GM10248 (cell line): ENCODE measurements at regions not wholly inside any gene's neighbourhood (a gene's known extent, or its start where the extent isn't known, plus 50 kb on each side); places are given as distances from the start of the nearest gene placed in this dataset.

ENCODE experiments used
- CTCF ChIA-PET: fragments of 300-600 bp; sonication (Branson Sonifier 250); formaldehyde crosslinking; extraction: SDS; loops from one replicate; lab custom pipeline; 2021; ENCODE audit warnings: antibody characterized with exemption; lab: Yijun Ruan, JAX
- POLR2A ChIA-PET: fragments of 350-650 bp; sonication (Branson Sonifier 250); formaldehyde crosslinking; extraction: SDS; loops from one replicate; lab custom pipeline; 2020; ENCODE audit warnings: antibody characterized with exemption; lab: Yijun Ruan, JAX
- DNase-seq: peaks from one replicate; pipeline ENCODE4 v3.0.0; 2012; ENCODE audit errors: extremely low spot score
- TF ChIP-seq, protein P1 (sequence below): IDR thresholded peaks from 2 replicates; pipeline ENCODE4 v1.5.1; 2012; ENCODE audit warnings: mild to moderate bottlenecking, low read depth; ENCODE audit errors: extremely low read depth, missing control alignments, control extremely low read depth

DNA sequence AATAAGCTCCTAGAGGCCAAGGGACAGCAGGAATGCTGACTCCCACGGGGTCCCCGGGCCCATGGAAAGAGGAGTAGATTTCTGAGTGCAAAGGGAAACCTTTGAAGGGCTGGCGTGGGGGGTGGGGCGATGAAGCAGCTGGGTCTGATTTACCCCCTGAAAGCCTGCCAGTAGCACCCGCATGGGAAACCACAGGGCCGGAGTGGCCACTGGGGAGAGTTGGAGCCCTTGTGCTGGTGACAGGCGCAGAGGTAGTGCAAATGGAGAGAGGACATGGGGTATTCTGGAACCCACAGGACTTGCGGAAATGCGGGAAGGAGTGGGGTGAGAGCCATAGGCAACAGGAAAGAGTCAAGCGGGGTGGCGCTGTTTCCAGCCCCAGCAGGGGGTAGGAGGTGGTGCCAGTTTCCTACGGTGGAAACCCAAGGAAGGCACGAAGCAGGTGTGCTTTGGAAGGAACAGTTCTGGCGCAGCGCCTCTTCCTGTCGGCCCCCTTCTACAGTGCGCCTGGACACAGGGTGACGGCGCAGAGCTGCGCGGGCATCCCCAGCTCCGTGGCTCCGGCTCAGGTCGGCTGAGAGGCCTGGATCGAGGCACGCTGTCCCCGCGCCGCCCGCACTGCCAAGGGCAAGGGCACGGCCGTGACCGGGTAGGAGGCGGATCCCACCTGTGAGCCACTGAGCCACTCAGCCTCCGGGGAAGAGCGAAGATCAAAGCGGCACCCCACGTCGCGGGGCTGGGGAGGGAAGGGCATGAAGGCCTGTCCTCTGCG lies 149.0 kb upstream of the GLI2 start:
- POLR2A ChIA-PET = no interaction called here
- CTCF ChIA-PET = no interaction called here

DNA sequence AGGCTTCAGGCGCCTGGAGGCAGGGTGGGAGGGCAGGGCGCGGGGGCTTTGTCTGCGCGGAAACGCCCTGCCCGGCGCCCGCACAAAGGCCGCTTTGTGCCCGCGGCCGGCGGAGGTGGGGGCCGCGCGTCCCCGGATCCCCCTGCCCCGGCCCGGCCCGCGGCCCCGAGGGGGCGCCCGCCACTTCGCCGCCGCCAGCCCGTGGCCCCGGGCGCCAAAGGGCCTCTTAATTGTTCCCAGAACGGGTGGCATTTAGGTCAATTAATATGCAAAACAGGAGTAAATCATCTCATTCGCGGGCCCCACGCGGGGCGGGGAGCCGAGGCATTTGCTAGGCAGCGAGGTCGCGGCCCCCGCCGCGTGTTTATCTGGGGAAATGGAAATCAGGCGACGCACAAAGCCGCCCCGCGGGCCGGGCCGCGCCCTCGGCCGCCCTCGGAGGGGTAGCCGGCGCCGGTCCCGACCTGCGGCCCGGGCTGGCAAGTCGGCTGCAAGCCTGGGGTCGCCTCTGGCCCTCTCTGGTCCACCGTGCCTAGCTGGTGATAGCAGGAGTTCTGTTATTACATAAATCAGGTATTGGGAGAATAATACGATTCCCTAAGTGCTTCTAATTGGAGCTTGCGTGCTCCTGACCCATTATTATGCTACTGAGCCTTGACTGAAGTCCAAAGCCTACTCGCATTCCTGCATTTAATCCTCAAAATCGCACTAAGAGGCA lies 148.2 kb upstream of the GLI2 start:
- POLR2A ChIA-PET = no interaction called here
- no peak for DNase-seq
- TF ChIP-seq, protein P1, sequence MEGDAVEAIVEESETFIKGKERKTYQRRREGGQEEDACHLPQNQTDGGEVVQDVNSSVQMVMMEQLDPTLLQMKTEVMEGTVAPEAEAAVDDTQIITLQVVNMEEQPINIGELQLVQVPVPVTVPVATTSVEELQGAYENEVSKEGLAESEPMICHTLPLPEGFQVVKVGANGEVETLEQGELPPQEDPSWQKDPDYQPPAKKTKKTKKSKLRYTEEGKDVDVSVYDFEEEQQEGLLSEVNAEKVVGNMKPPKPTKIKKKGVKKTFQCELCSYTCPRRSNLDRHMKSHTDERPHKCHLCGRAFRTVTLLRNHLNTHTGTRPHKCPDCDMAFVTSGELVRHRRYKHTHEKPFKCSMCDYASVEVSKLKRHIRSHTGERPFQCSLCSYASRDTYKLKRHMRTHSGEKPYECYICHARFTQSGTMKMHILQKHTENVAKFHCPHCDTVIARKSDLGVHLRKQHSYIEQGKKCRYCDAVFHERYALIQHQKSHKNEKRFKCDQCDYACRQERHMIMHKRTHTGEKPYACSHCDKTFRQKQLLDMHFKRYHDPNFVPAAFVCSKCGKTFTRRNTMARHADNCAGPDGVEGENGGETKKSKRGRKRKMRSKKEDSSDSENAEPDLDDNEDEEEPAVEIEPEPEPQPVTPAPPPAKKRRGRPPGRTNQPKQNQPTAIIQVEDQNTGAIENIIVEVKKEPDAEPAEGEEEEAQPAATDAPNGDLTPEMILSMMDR = no peak
- CTCF ChIA-PET = no interaction called here

More for the DNA sequence above, 149.0 kb upstream of the GLI2 start:
- TF ChIP-seq, protein P1 = no peak
- no peak for DNase-seq

DNA sequence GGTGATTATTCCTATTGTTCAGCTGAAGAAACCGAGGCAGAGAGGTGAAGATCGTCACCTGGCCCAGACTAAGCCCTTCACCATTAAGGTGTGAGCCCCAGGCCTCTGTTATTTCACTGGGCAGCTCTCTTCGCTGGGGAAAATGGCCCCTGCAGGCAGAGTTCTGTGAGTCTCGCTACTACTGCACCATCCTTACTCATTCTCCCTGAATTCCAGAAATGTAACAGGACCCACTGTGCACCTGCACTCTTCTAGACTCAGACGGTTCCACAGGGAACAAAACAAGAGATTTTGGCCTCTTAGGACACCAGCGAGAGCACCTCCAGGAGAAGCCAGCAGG lies 147.7 kb upstream of the GLI2 start:
- no peak for DNase-seq
- POLR2A ChIA-PET = no interaction called here
- CTCF ChIA-PET = no interaction called here
- TF ChIP-seq, protein P1 = no peak

DNA sequence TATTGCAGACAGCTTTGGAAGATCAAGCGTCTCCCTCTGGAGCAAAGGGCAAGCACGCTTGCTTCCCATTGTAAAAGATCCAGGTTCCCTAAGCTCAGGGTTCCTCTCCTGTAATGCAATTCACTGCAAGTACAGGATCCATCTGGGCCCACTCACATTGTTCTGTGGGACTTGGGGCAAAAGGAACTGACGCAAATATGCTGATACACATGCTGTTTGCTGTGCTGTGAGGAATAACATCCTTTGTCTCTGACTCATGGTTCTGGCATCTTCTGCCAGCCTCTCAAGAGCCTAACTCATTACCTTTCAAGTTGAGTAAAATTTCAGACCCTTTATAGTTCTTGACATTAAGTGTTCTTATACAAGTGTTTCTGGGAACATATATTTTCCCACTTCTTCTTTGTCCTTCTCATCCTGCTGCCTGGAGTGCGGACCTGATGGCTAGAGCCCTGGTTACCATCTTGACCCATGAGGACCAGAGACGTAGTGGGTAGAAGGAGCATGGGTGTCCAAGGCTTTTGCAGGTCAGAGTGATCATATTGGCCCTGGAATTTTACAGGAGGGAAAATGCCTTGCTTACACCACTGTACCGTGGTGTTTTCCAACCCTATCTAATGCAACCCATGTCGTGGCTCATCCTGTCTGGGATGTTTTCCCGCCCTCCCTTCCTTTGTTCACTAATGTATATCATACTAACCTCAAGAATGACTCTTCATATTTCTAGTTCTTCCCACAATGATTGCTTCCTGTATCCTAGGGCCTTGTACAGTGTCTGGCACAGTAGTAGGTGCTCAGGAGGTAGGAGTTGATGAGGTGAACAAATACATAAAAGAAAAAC lies 145.7 kb upstream of the GLI2 start:
- ChIA-PET CTCF (no interaction called here), POLR2A (no interaction called here)
- TF ChIP-seq, protein P1 = no peak
- no peak for DNase-seq

DNA sequence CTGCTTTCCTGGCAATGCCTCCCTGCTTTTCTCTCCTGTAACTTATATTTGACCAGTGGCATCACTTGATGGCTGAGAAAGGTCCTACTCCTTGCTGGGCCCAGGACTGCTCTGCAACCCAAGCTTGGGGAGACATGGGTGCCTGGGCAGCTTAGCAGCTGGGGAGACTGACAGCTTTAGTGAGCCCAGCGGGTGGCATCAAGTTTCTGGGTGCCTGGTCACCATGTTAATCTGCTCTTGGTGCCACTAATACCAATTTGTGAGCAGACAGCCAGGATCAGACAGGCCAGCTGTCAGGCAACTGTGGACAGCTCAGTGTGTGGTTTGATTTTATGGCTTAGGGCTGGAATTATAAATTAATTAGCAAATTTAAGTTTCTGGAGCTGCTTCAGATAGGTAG lies 144.8 kb upstream of the GLI2 start:
- ChIA-PET POLR2A (no interaction called here), CTCF (no interaction called here)
- no peak for DNase-seq
- TF ChIP-seq, protein P1 = no peak

DNA sequence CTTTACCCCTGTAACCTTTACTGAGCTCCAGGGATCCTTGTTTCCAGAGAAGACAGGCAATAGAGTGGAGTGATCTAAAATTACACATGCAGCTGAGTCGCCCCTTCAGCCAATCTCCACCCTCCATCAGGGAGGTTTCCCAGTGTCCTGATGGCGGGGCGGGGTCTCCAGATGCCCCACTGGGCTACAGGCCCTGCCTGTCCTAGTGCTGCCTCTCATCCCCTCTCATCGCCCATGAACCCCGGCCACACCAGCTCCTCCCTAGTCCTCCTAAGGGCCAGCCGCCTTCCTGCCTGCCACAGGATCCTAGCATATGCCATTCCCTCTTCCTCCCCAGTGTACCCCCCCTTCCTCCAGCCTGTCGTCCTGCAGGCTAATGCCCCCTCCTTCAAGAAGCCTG lies 144.1 kb upstream of the GLI2 start:
- ChIA-PET POLR2A (no interaction called here), CTCF (no interaction called here)
- no peak for DNase-seq
- TF ChIP-seq, protein P1 = no peak
